SH-SY5Y (cell line): ENCODE measurements at regions not wholly inside any gene's neighbourhood (a gene's known extent, or its start where the extent isn't known, plus 50 kb on each side); places are given as distances from the start of the nearest gene placed in this dataset.

Source experiments
- GATA2 ChIP-seq: IDR thresholded peaks from 2 replicates; pipeline ENCODE4 v1.6.1; 2011; ENCODE audit warnings: mild to moderate bottlenecking, low read depth, low read length
- GATA3 ChIP-seq: IDR thresholded peaks from 2 replicates; pipeline ENCODE4 v1.6.1; 2011; ENCODE audit warnings: low read depth, mild to moderate bottlenecking, low read length, moderate library complexity

- TF ChIP-seq GATA3: no peak
- no peak for TF ChIP-seq GATA2
Measured at GRCh38 chr11:70732023-70732880, 333.9 kb downstream of the CTTN start.

- TF ChIP-seq GATA3 (no peak), GATA2 (no peak)
Measured at GRCh38 chr11:70732881-70733196, 334.5 kb downstream of the CTTN start.

- TF ChIP-seq GATA3: no peak
- TF ChIP-seq GATA2: no peak
Measured at GRCh38 chr11:70733327-70734325, 335.3 kb downstream of the CTTN start.

- TF ChIP-seq GATA2: no peak
- no peak for TF ChIP-seq GATA3
Measured at GRCh38 chr11:70734379-70734778, 336.1 kb downstream of the CTTN start.

GRCh38 chr11:70734911-70735310 is 336.6 kb downstream of the CTTN start:
- no peak for TF ChIP-seq GATA2
- TF ChIP-seq GATA3: no peak

- TF ChIP-seq GATA2 (no peak), GATA3 (no peak)
Measured at GRCh38 chr11:70735976-70736375, 337.6 kb downstream of the CTTN start.

GRCh38 chr11:70736461-70736860 is 338.1 kb downstream of the CTTN start:
- TF ChIP-seq GATA3 (no peak), GATA2 (no peak)

GRCh38 chr11:70736937-70737640 is 338.8 kb downstream of the CTTN start:
- TF ChIP-seq GATA2 (no peak), GATA3 (no peak)

GRCh38 chr11:70737816-70738630 is 339.7 kb downstream of the CTTN start:
- TF ChIP-seq GATA3 (no peak), GATA2 (no peak)

GRCh38 chr11:70738661-70739060 is 340.3 kb downstream of the CTTN start:
- TF ChIP-seq GATA3: no peak

GRCh38 chr11:70739091-70739490 is 340.8 kb downstream of the CTTN start:
- TF ChIP-seq GATA3: no peak
- TF ChIP-seq GATA2: no peak

- TF ChIP-seq GATA2 (no peak), GATA3 (no peak)
Measured at GRCh38 chr11:70739811-70740487, 341.6 kb downstream of the CTTN start.

GRCh38 chr11:70740488-70740851 is 342.1 kb downstream of the CTTN start:
- TF ChIP-seq GATA2 (no peak), GATA3 (no peak)
